Pulmonary artery endothelial cell (primary cell): ENCODE measurements at regions not wholly inside any gene's neighbourhood (a gene's known extent, or its start where the extent isn't known, plus 50 kb on each side); places are given as distances from the start of the nearest gene placed in this dataset.
"Not testable (repeated sequence)": the region's sequence is repeated elsewhere in the genome, so short reads cannot be mapped to it uniquely, and the experiment has no call there.

Source experiments
- DNase-seq: peaks from one replicate; pipeline ENCODE4 v3.0.0-alpha.2; 2011; ENCODE audit warnings: low read depth, low spot score

- DNase-seq = no peak
Measured at GRCh38 chr2:185245806-185246205, 492.8 kb upstream of the FSIP2 start.

DNA sequence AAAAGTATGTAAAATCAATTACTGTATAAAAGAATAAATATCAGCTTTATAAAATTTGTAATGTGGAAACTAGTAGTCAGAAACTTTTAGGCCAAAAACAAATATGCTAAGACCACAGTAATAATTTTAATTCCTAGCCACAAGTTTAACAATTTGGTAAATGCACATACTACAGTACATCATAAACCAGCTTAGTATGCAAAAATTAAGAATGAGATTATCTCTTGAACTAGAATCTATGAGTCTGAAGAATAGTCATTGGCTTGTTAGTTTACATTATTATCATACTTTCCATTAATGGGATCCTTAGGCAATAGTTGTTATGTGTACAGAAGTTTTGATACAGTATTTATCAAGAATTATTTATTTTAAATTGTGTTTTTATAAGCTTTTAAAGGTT lies 491.9 kb upstream of the FSIP2 start:
- DNase-seq = no peak

GRCh38 chr2:185255566-185255965 lies 483.0 kb upstream of the FSIP2 start:
- DNase-seq = no peak

DNA sequence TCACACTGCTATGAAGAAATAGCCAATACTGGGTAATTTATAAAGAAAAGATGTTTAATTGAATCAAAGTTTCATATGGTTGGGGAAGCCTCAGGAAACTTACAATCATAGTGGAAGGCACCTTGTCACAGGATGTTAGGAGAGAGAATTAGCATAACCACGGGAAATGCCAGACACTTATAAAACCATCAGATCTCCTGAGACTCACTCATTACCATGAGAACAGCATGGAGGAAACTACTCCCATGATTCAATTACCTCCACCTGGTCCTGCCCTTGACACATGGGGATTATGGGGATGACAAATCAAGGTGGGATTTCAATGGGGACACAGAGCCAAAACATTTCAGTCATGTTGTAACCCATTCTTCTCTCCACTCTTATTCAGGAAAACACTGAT lies 472.9 kb upstream of the FSIP2 start:
- DNase-seq = no peak

GRCh38 chr2:185268651-185269050 lies 470.0 kb upstream of the FSIP2 start:
- no peak for DNase-seq

DNA sequence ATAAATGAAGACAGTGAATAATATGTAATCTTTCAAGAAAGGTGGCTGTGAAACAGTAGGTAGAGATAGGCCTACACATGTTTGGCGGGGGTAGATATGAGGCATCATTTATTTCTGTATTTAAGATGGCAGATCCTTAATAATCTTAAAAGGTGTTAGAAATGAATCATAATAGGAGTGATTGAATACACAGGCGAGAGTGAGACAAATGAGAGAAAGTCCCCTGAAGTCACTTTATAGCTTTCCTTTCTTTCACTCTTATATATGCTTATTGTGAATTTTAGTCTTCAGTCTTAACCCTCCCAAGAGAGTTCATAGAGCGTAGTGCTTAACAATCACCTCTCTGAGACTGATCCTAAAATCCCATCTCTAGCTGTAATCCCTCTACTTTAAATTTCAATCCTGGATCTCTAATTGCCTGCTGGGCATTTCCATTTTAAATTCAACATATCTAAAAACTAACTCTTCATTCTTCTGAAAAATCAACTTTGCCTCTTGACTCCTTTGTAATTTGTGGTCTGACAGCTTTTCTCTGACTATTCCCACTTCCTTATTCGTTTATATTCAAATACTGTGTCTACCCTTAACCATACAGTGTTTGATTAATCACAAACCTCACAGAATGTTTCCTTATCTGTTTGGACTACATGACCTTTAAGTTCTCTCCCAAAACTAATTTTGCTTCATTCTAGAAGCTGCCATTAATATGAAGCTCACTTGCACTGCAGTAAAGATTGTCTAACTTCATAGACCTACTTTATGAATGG lies 463.7 kb upstream of the FSIP2 start:
- no peak for DNase-seq

- not testable (repeated sequence) for DNase-seq
Measured at GRCh38 chr2:185275979-185276378, 462.6 kb upstream of the FSIP2 start.

DNA sequence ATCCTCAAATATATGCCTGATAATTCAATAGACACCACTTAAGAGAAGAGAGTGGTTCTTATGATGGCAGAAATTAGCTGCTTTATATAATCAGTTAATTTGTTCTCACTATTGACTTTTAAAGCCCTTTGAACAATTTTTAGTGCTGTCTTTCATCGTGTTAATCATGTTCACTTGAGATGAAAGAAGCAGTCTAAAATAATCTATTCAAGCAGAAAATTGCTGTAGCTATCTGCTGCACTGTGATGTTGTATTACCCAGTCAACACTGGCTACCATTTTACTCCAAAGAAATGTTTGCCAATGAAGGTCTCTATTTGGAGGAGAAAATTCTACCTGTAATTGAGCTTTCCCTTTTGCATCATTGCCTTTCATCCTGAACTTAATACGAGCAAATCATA lies 459.8 kb upstream of the FSIP2 start:
- no peak for DNase-seq

- no peak for DNase-seq
Measured at GRCh38 chr2:185279999-185280398, 458.6 kb upstream of the FSIP2 start.

- no peak for DNase-seq
Measured at GRCh38 chr2:185284696-185285095, 453.9 kb upstream of the FSIP2 start.

DNA sequence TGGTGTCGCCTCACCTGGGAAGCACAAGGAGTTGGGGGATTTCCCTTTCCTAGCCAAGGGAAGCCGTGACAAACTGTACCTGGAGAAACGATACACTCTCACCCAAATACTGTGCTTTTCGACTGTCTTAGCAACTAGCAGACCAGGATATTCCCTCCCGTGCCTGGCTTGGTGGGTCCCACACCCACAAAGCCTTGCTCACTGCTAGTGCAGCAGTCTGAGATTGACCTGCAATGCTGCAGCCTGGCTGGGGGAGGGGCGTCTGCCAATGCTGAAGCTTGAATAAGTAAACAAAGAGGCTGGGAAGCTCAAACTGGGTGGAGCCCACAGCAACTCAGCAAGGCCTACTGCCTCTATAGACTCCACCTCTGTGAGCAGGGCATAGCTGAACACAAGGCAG lies 448.6 kb upstream of the FSIP2 start:
- not testable (repeated sequence) for DNase-seq

GRCh38 chr2:185291035-185291647 lies 447.5 kb upstream of the FSIP2 start:
- DNase-seq = peak; percentile 2

DNA sequence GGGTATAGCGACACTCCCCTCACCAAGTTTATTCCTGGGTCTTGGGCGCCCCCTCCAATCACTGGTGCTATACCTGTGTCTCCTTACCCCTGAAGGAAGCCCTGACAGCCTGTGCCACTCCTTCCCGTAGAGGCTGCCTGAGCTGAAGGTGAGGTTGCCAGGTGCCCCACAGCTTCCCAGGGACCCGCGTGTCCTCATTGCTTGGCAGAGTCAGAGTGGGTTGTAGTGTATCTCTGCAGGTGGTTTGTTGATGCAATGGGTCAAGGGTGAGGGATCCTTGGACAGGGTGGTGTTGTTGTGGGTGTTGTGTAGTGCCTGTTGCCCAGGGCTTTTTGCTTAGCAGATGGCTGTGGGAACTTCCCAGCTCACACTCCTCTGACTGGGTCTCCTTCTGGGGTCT lies 438.7 kb upstream of the FSIP2 start:
- no peak for DNase-seq

DNA sequence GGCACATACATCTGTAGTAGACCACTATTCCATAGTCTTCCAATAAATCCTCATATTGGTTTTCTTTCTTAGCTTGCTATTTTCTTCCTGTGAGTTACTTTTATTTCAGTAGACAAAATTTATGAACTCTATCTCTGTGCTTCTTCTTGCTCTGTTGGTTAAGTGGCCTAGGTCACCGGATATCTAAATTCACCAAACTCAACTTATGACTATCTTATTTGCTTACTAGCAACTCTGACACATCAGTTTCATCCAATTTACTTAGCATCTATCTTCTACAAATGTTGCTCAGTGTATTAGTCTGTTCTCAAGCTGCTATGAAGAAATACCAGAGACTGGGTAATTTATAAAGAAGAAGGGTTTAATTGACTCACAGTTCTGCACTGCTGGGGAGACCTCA lies 432.5 kb upstream of the FSIP2 start:
- no peak for DNase-seq

DNA sequence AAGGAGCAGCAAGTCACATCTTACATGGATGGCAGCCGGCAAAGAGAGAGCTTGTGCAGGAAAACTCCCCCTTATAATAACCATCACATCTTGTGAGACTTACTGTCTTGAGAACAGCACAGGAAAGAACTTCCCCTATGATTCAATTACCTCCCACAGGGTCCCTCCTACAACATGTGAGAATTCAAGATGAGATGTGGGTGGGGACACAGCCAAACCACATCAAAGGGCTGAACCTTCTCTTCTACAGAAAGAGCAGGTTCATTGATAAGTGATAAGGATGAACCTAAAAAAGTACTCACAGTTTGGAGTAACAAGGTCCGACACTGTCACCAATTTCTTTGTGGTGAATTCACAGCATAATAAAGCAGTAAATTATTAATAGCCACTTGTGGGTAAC lies 422.2 kb upstream of the FSIP2 start:
- DNase-seq = no peak

- DNase-seq = no peak
Measured at GRCh38 chr2:185318271-185318724, 420.3 kb upstream of the FSIP2 start.

DNA sequence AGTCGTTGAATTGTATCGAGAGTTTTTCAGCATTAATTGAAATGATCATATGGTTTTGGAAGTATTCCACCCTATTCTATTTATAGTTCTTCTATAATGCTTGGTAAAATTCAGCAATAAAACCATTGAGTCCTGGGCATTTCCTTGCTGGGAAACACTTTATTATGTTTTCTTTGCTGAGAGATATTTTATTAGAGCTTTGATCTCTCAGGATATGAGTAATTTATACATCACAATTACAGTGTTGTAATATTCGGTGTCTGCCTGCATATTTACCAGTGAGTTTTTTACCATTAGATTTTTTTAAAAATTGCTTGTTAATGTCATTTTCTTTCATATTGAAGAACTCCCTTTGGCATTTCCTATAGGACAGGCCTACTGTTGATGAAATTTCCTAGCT lies 402.7 kb upstream of the FSIP2 start:
- DNase-seq = no peak

GRCh38 chr2:185337033-185337432 lies 401.6 kb upstream of the FSIP2 start:
- DNase-seq = no peak

DNA sequence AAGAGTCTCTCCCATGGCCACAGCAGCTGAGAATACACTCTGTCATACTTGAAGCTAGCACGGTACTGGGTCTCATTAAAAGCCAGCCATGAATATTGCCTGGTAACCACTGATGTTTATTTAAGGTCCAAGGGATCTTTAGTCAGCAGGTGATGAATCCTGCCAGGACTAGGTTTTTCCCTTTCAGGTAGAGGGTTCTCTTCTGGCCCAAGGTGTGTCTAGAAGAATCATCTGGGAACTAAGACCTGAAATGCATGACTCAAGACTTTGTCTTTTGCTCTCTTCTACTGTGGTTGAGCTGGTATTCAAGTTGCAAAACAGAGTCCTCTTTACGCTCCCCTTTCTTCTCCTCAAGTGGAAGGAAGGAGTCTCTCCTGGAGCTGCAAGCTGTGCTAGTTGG lies 400.5 kb upstream of the FSIP2 start:
- no peak for DNase-seq

GRCh38 chr2:185347445-185347844 lies 391.2 kb upstream of the FSIP2 start:
- DNase-seq = no peak

DNA sequence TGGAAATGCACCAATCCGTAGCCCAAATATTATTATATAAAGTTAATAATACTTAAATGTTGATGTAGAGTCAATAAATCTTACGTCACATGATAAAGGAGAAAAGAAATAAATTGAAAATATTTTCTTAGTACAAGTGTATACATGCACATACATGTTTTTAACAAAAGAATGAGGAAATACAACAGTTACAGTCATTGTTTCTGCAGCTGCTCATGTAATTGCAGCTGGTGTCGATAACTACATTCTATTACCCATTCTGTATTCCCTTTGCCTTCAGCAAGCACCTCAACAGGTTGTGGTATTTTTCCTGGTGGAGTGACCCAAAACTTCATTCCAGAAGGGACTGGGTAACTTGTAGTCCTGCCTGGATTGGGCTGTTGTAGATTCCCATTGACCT lies 377.8 kb upstream of the FSIP2 start:
- no peak for DNase-seq

- no peak for DNase-seq
Measured at GRCh38 chr2:185372188-185372587, 366.4 kb upstream of the FSIP2 start.

- no peak for DNase-seq
Measured at GRCh38 chr2:185373229-185373628, 365.4 kb upstream of the FSIP2 start.
